ENCODE measurements at regions not wholly inside any gene's neighbourhood (a gene's known extent, or its start where the extent isn't known, plus 50 kb on each side); places are given as distances from the start of the nearest gene placed in this dataset.

GRCh38 chr4:11715753-11716521 lies 287.2 kb upstream of the HS3ST1 start (continued):
- TF ChIP-seq CHD4 (IDR thresholded peaks at IDR 0.05; ENCODE audit: borderline replicate concordance, low read length) (no peak), ZNF512 (CRISPR knock-in tag; IDR thresholded peaks at IDR 0.05) (no peak), ZFX (CRISPR knock-in tag; IDR thresholded peaks at IDR 0.05; ENCODE audit: low read depth) (no peak), ATF7-NPFF (CRISPR knock-in tag; IDR thresholded peaks at IDR 0.05; ENCODE audit: low read depth) (no peak), GRHL1 (CRISPR knock-in tag; conservative IDR thresholded peaks at IDR 0.05) (no peak), NCOA1 (CRISPR knock-in tag; IDR thresholded peaks at IDR 0.05) (no peak), MLLT10 (CRISPR knock-in tag; IDR thresholded peaks at IDR 0.05) (no peak), ZSCAN5A (CRISPR knock-in tag; IDR thresholded peaks at IDR 0.05; ENCODE audit: borderline replicate concordance) (no peak)

All from HepG2 (cell line).